PC-9 (cell line): ENCODE measurements at regions not wholly inside any gene's neighbourhood (a gene's known extent, or its start where the extent isn't known, plus 50 kb on each side); places are given as distances from the start of the nearest gene placed in this dataset.

Experiments used
- BruUV-seq: library from RNA; stranded (reverse); fragments of 400-500 nt; replicated peaks from 2 replicates; lab custom pipeline; 2021; lab: Mats Ljungman, UMichigan
- CTCF ChIA-PET: fragments of 300-600 bp; sonication (Branson Sonifier 250); formaldehyde crosslinking; loops from one replicate; lab custom pipeline; 2022; ENCODE audit warnings: antibody characterized with exemption; lab: Charles Lee
- POLR2A ChIA-PET: fragments of 300-600 bp; sonication (Branson Sonifier 250); formaldehyde crosslinking; loops from one replicate; lab custom pipeline; 2022; ENCODE audit warnings: antibody characterized with exemption; ENCODE audit not compliant: unreplicated experiment; lab: Charles Lee
- DNase-seq, 2 experiments: peaks; one replicate each; pipeline versions ENCODE4 v3.0.0 to v3.0.0-alpha.2; 2015 to 2022; ENCODE audit warnings: mixed read lengths in 1 of 2
- H2AFZ ChIP-seq: fragments of 200-600 bp; sonication (generic); 2 replicates; pipeline ENCODE4 v1.8.1; 2017; ENCODE audit warnings: antibody characterized with exemption
- H3F3A ChIP-seq: fragments of 200-600 bp; sonication (generic); 2 replicates; pipeline ENCODE4 v1.8.1; 2017; ENCODE audit warnings: antibody characterized with exemption, mild to moderate bottlenecking, low read depth; ENCODE audit not compliant: insufficient read depth
- H3K27ac ChIP-seq: fragments of 200-600 bp; sonication (generic); 2 replicates; pipeline ENCODE4 v1.6.1; 2016; ENCODE audit warnings: mixed run types
- H3K27me3 ChIP-seq: fragments of 200-600 bp; sonication (generic); 2 replicates; pipeline ENCODE4 v1.6.1; 2016; ENCODE audit warnings: low read depth, mixed run types; ENCODE audit not compliant: insufficient read depth
- H3K36me3 ChIP-seq: fragments of 200-600 bp; sonication (generic); 2 replicates; pipeline ENCODE4 v1.6.1; 2016; ENCODE audit warnings: low read depth, mixed run types
- H3K4me1 ChIP-seq: fragments of 200-600 bp; sonication (generic); replicated peaks from 2 replicates; pipeline ENCODE4 v1.6.1; 2016; ENCODE audit warnings: mixed run types; ENCODE audit not compliant: insufficient read depth
- H3K4me2 ChIP-seq: fragments of 200-600 bp; sonication (generic); 2 replicates; pipeline ENCODE4 v1.6.1; 2017; ENCODE audit warnings: mixed run types
- H3K4me3 ChIP-seq: fragments of 200-600 bp; sonication (generic); 2 replicates; pipeline ENCODE4 v1.6.1; 2016; ENCODE audit warnings: mixed run types
- H3K79me2 ChIP-seq: fragments of 200-600 bp; sonication (generic); 2 replicates; pipeline ENCODE4 v1.6.1; 2017; ENCODE audit warnings: low read depth, mixed run types
- H3K9me2 ChIP-seq: fragments of 200-600 bp; sonication (generic); 2 replicates; pipeline ENCODE4 v1.8.1; 2017; ENCODE audit warnings: mild to moderate bottlenecking; ENCODE audit not compliant: insufficient read depth
- H3K9me3 ChIP-seq: fragments of 200-600 bp; sonication (generic); 2 replicates; pipeline ENCODE4 v1.8.1; 2016; ENCODE audit warnings: low read depth; ENCODE audit not compliant: insufficient read depth
- H4K20me1 ChIP-seq: fragments of 200-600 bp; sonication (generic); 2 replicates; pipeline ENCODE4 v1.8.1; 2017; ENCODE audit not compliant: insufficient read depth
- CTCF ChIP-seq: fragments of 200-600 bp; sonication (generic); conservative IDR thresholded peaks from 2 replicates; pipeline ENCODE4 v1.6.1; 2017; ENCODE audit warnings: mixed run types, antibody characterized with exemption, mild to moderate bottlenecking, moderate library complexity
- EZH2 ChIP-seq: fragments of 200-600 bp; sonication (generic); IDR thresholded peaks from 2 replicates; pipeline ENCODE4 v1.8.0; 2017; ENCODE audit warnings: antibody characterized with exemption, low read depth
- intact Hi-C: fragments of 100-400 bp; cut with micrococcal nuclease; formaldehyde crosslinking; loops from one replicate; pipeline ENCODE4 v1.10.0; 2022; ENCODE audit not compliant: unreplicated experiment

DNA sequence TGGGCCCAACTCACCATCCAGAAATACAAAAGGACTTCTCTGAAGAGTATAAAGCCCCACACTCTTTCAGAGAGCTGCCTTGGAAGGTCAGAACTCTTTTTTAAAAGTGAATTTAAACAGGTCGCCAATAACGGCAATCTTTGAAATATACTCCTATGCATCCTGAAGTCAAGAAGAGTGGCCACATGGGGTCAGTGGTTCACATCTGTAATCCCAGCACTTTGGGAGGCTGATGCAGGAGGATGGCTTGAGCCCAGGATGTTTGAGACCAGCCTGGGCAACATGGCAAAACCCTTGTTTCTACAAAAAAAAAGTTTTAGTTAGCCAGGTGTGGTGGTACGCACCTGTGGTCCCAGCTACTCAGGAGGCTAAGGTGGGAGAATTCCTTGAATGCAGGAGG, 68.1 kb upstream of the FZD7 start:
- Histone ChIP-seq H3K4me1 (no peaks in the 10 kb centered on the region), H2AFZ (no peak overlapping the region), H3K27ac (no peak overlapping the region), H3K36me3 (no peaks in the 10 kb centered on the region), H3F3A (no peaks in the 10 kb centered on the region), H3K79me2 (no peaks in the 10 kb centered on the region), H3K9me3 (no peaks in the 10 kb centered on the region), H3K4me3 (no peak overlapping the region), H3K27me3 (no peaks in the 10 kb centered on the region), H4K20me1 (no peaks in the 10 kb centered on the region), H3K9me2 (no peaks in the 10 kb centered on the region), H3K4me2 (no peak overlapping the region)
- no peak for DNase-seq
- CTCF ChIA-PET: no interaction called here
- TF ChIP-seq EZH2 (no peak), CTCF (no peak)
- intact Hi-C loops: no loop called here
- POLR2A ChIA-PET: no interaction called here
- no TSS peak for BruUV-seq

DNA sequence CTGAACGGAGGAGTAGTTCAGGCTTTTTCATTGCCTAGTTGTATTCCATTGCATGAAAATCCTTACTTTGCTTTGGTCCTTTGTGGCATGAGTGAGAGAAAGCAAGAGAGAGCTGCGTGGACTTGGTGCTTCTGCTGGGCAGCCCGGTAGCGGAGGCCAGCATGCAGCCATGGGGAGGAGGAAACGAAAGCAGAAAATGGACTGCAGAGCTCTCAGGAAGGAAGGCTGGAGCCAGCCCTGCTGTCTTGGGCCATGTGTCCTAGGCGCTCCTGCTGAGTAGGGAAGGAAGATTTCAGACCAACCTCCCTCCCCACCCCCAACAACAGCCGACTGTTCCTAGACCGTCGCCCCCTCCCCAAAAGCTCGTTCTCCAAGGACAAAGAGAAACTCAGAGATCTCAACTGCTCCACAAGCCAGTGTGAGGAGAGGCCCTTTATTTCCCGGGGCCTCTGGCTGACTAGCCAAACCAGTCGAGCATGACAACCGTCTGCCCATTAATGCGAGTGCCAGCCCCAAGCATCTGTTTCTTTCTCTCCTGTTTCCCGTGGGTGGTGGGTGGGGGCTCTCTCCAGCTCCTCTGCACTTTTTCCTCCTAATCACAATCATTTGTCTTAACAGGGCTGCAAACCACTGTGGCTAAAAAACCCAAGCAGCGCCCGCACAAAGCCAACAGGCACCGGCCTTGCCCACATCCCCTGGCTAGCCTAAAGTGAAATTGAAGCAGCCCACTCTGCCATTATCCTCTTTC, 66.8 kb upstream of the FZD7 start:
- Histone ChIP-seq H2AFZ (no peak overlapping the region), H3K79me2 (no peaks in the 10 kb centered on the region), H3K9me2 (no peaks in the 10 kb centered on the region), H3K27ac (no peak overlapping the region), H3K9me3 (no peaks in the 10 kb centered on the region), H4K20me1 (no peaks in the 10 kb centered on the region), H3K4me1 (no peaks in the 10 kb centered on the region), H3K36me3 (no peaks in the 10 kb centered on the region), H3F3A (no peaks in the 10 kb centered on the region), H3K4me3 (no peak overlapping the region), H3K27me3 (no peaks in the 10 kb centered on the region), H3K4me2 (no peak overlapping the region)
- DNase-seq: peak in 1 of 2 experiments; percentile 20
- ChIA-PET POLR2A (no interaction called here), CTCF (no interaction called here)
- TF ChIP-seq EZH2 (no peak), CTCF (no peak)
- intact Hi-C loops: no loop called here
- BruUV-seq: no TSS peak

DNA sequence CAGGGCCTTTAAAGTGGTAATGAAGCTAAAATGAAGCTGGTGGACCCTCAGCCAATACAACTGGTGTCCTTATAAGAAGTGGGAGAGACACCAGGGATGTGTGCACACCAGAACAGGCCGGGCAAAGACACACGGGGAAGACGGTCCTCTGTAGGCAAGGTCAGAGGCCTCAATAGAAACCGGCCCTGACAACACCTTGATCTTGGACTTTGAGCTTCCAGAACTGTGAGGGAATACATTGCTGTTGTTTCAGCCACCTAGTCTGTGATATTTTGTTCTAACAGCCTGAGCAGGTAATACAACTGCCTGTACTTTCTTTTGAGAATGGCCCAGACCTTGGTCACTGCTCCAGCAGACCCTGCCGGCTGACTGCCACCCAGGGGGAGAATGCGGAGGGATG, 65.6 kb upstream of the FZD7 start:
- no peak overlapping the region for H3K4me2 ChIP-seq
- H3K36me3 ChIP-seq: no peaks in the 10 kb centered on the region
- no peaks in the 10 kb centered on the region for H3K9me2 ChIP-seq
- H3K4me1 ChIP-seq: no peaks in the 10 kb centered on the region
- H3K9me3 ChIP-seq: no peaks in the 10 kb centered on the region
- intact Hi-C loops: no loop called here
- no peaks in the 10 kb centered on the region for H3K79me2 ChIP-seq
- no peak overlapping the region for H2AFZ ChIP-seq
- ChIA-PET CTCF (no interaction called here), POLR2A (no interaction called here)
- H3K4me3 ChIP-seq: no peak overlapping the region
- TF ChIP-seq CTCF (no peak), EZH2 (no peak)
- no TSS peak for BruUV-seq
- H3F3A ChIP-seq: no peaks in the 10 kb centered on the region
- no peak overlapping the region for H3K27ac ChIP-seq
- DNase-seq: no peak
- no peaks in the 10 kb centered on the region for H4K20me1 ChIP-seq
- H3K27me3 ChIP-seq: no peaks in the 10 kb centered on the region
